22Rv1 (cell line): ENCODE measurements at regions not wholly inside any gene's neighbourhood (a gene's known extent, or its start where the extent isn't known, plus 50 kb on each side); places are given as distances from the start of the nearest gene placed in this dataset.
A peak's percentile ranks its signal among the peaks of the same experiment; 100 is the strongest.

Experiments used
- H3K27ac ChIP-seq: fragments of 450-650 bp; 2 replicates; pipeline ENCODE4 v1.5.1; 2017
- ZFX ChIP-seq: fragments of 450-650 bp; IDR thresholded peaks from 2 replicates; pipeline ENCODE4 v1.6.1; 2017; ENCODE audit warnings: antibody characterized with exemption, borderline replicate concordance
- TF ChIP-seq, protein P1 (sequence below): fragments of 450-650 bp; IDR thresholded peaks from 2 replicates; pipeline ENCODE4 v1.5.1; 2017; ENCODE audit warnings: mild to moderate bottlenecking

DNA sequence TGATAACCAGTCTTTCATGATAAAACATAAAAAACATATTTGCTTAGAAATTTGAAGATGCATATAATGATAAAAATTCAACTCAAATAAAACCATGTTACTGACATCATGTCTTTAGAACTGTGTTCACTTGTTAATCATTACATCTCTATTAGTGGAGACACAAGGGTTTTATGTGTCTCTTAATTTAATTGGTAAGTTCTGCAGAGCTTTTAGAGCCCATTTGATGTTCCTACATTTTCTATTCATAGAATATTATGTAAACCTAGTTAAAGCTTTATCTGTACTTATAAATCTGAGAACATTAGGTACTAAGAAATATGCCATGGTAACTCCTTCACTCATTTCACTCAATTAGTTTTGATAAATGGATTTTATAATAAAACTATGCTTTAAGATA lies 285.4 kb downstream of the SLCO4C1 start:
- no peak for TF ChIP-seq ZFX
- TF ChIP-seq, protein P1, sequence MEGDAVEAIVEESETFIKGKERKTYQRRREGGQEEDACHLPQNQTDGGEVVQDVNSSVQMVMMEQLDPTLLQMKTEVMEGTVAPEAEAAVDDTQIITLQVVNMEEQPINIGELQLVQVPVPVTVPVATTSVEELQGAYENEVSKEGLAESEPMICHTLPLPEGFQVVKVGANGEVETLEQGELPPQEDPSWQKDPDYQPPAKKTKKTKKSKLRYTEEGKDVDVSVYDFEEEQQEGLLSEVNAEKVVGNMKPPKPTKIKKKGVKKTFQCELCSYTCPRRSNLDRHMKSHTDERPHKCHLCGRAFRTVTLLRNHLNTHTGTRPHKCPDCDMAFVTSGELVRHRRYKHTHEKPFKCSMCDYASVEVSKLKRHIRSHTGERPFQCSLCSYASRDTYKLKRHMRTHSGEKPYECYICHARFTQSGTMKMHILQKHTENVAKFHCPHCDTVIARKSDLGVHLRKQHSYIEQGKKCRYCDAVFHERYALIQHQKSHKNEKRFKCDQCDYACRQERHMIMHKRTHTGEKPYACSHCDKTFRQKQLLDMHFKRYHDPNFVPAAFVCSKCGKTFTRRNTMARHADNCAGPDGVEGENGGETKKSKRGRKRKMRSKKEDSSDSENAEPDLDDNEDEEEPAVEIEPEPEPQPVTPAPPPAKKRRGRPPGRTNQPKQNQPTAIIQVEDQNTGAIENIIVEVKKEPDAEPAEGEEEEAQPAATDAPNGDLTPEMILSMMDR: no peak
- H3K27ac ChIP-seq: peak overlapping the region; percentile 63

DNA sequence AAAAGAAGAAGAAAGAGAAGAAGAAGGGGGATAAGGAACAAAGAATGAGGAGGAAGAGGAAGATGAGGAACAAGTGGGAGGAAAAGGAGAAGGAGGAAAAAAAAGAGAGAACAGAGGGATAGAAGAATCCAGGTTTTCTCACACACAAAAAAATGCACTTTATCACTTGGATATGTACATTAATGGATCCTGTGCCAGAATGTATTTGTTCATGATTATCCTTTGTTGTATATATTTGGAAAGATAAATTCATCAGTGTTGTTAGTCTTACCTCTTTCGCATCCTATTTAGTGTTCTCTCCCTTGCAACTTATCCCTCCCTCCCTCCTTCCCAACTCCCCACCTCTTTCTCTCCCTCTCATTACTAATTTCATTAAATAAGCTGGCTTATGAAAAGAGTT lies 298.8 kb downstream of the SLCO4C1 start:
- H3K27ac ChIP-seq: no peak overlapping the region
- TF ChIP-seq ZFX: no peak
- TF ChIP-seq, protein P1: no peak

DNA sequence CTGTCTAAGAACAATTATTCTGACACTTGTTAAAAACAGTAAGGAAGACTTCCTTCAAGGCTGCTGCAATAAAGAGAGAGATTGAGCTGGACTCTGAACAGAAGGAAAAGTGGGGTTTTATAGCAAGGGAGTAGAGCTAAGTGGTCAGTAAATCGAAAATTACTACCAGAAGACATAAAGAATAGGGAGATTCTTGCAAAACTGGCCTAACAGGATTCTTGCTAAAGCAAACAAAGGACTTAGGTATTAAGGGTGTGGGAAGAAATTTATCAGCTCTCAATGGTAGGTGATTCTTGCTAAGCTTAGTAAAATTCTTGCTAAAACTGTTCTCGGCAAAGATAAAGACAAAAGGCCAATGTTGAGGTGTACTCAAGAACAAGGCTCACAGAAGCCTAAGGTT lies 300.5 kb downstream of the SLCO4C1 start:
- TF ChIP-seq, protein P1: no peak
- TF ChIP-seq ZFX: no peak
- no peak overlapping the region for H3K27ac ChIP-seq

DNA sequence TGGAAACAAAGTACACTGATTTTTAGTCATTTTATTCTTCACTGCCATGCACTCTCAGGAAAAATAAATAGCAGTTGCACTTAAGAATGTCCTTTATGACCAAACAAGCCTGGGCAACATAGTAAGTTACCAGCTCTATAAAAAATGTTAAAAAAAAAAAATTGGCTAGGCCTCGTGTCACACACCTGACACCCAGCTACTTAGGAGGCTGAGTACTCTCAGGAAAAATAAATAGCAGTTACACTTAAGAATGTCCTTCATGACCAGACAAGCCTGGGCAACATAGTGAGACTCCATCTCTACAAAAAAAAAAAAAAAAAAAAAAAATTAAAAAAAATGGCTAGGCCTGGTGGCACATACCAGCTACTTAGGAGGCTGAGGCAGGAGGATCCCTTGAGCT lies 304.6 kb downstream of the SLCO4C1 start:
- no peak for TF ChIP-seq ZFX
- TF ChIP-seq, protein P1: no peak

DNA sequence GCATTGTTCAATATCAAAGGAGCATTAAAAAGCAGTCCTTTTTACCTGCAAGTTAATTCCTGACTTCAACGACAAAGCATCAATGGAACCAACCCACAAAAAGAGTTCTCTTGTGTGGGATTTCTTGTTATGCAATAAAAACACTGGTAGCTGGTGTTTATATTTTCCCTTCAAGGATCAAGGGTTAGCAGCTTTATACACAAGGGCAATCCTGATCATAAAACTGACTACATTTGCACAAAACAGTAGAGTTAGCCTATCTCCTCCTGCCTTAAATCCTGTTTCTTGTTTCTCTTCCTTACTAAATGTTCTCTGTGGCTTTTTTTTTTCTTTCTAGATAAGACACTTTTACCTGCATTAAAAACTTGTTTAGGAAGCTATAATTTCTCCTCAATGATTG lies 306.4 kb downstream of the SLCO4C1 start:
- H3K27ac ChIP-seq: no peak overlapping the region
- no peak for TF ChIP-seq ZFX
- TF ChIP-seq, protein P1: no peak

More for the DNA sequence above, 304.6 kb downstream of the SLCO4C1 start:
- no peak overlapping the region for H3K27ac ChIP-seq

DNA sequence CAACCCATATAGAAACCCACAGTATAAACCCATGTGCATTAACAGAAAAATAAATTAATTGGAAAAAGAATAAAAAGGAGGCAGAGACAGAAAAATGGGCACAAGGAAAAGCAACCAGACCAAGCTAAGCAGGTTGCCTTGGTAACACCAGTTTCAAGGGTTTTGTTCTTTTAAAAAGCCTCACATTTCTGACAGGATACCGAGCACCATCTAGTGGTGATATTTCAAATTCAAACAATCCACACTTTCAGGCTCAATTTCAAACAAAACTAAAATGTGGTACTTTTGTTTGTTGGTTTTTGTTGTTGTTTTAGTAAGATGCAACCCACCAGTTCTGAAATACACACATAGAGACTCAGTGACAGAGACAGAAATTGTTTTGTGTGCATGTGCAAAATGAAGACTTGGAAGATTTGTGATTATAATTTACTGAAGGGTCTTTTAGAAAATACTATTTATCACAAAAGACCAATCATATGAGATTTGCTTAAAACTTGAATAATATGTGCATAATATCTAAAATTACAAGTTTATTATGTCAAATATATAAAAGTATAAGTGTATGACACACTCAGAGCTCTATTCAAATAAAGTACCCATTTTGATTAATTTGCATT lies 318.2 kb downstream of the SLCO4C1 start:
- TF ChIP-seq, protein P1: peak; percentile 87
- no peak for TF ChIP-seq ZFX
- no peak overlapping the region for H3K27ac ChIP-seq

DNA sequence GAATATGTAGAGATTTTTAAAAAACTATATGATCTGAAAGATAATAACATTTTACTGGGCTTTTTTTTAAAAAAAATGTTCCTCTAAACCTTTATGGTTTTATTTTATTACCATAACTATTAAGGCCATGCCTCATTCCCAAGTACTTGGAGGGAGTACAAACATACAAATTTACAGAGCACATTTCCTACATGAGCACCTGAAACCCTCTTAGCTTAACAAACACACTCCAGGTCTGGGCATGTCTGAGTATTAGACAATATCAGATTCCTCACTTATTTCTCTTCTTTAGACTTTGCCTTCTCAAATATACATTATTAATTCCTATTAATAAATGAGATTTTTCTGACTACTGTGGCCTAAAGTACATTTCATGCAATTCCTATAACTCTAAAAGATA lies 319.2 kb downstream of the SLCO4C1 start:
- H3K27ac ChIP-seq: no peak overlapping the region
- TF ChIP-seq ZFX: no peak
- TF ChIP-seq, protein P1: no peak
